Transverse colon (tissue), 4 donors: ENCODE measurements at regions not wholly inside any gene's neighbourhood (a gene's known extent, or its start where the extent isn't known, plus 50 kb on each side); places are given as distances from the start of the nearest gene placed in this dataset.

Experiments used
- POLR2AphosphoS5 ChIP-seq, 3 donors: sonication (generic); formaldehyde crosslinking; IDR thresholded peaks; one replicate each; pipeline ENCODE4 v1.6.1; 2016; ENCODE audit warnings: antibody characterized with exemption in 3 of 3
- TF ChIP-seq, protein P1 (sequence below), 5 experiments: fragments of 200-600 bp in 3 of 5; fragments of 450-650 bp in 2 of 5; sonication (generic) in 3 of 5; IDR thresholded peaks; 1 replicate in 2 of 5; 2 replicates in 3 of 5; pipeline ENCODE4 v1.5.1; 2016 to 2017; ENCODE audit warnings: antibody characterized with exemption in 5 of 5, inconsistent platforms in 3 of 5, mild to moderate bottlenecking in 2 of 5, moderate library complexity in 1 of 5

DNA sequence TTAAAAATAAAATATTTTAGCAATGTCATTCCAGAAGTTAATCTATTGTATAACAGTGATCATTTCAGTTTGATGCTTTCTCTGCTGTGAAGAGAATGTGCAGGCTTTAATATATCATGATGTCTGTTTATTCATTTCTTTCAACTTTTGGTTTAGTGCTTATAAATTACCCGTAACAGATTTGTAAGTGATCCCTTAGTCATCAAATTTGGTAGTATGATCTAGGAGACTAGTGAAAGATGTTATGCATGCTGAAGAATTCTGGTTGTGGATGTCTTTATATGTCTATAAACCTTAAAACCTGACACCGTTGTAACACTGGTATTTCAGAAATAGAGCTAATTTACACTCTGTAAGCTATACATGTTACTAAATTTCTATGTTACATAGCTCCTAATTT lies 260.4 kb downstream of the CPS1 start:
- TF ChIP-seq, protein P1, sequence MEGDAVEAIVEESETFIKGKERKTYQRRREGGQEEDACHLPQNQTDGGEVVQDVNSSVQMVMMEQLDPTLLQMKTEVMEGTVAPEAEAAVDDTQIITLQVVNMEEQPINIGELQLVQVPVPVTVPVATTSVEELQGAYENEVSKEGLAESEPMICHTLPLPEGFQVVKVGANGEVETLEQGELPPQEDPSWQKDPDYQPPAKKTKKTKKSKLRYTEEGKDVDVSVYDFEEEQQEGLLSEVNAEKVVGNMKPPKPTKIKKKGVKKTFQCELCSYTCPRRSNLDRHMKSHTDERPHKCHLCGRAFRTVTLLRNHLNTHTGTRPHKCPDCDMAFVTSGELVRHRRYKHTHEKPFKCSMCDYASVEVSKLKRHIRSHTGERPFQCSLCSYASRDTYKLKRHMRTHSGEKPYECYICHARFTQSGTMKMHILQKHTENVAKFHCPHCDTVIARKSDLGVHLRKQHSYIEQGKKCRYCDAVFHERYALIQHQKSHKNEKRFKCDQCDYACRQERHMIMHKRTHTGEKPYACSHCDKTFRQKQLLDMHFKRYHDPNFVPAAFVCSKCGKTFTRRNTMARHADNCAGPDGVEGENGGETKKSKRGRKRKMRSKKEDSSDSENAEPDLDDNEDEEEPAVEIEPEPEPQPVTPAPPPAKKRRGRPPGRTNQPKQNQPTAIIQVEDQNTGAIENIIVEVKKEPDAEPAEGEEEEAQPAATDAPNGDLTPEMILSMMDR (IDR thresholded peaks at IDR 0.05) = no peak
- no peak for TF ChIP-seq POLR2AphosphoS5 (IDR thresholded peaks at IDR 0.05)
